OCI-LY1 (cell line): ENCODE measurements at regions not wholly inside any gene's neighbourhood (a gene's known extent, or its start where the extent isn't known, plus 50 kb on each side); places are given as distances from the start of the nearest gene placed in this dataset.

Source experiments
- H2AFZ ChIP-seq: fragments of 200-600 bp; sonication (generic), shearing (Covaris generic); 2 replicates; pipeline ENCODE4 v1.6.0; 2014; ENCODE audit warnings: antibody characterized with exemption, mild to moderate bottlenecking, low read length
- H3F3A ChIP-seq: fragments of 200-600 bp; sonication (generic), shearing (Covaris generic); 2 replicates; pipeline ENCODE4 v1.6.0; 2014; ENCODE audit warnings: mild to moderate bottlenecking, antibody characterized with exemption, low read length, moderate library complexity; ENCODE audit not compliant: insufficient read depth
- H3K27ac ChIP-seq: fragments of 200-600 bp; sonication (generic); 2 replicates; pipeline ENCODE4 v1.5.1; 2014; ENCODE audit warnings: low read length, mixed run types, mild to moderate bottlenecking, low read depth; ENCODE audit not compliant: poor library complexity, severe bottlenecking
- H3K27me3 ChIP-seq: fragments of 200-600 bp; sonication (generic); 2 replicates; pipeline ENCODE4 v1.6.0; 2014; ENCODE audit warnings: antibody characterized with exemption, mild to moderate bottlenecking, low read length, moderate library complexity; ENCODE audit not compliant: insufficient read depth
- H3K36me3 ChIP-seq: fragments of 200-600 bp; sonication (generic); 2 replicates; pipeline ENCODE4 v1.6.1; 2014; ENCODE audit warnings: mild to moderate bottlenecking, antibody characterized with exemption, low read length, moderate library complexity, mixed read lengths; ENCODE audit not compliant: insufficient read depth
- H3K4me1 ChIP-seq: fragments of 200-600 bp; sonication (generic); 2 replicates; pipeline ENCODE4 v1.5.1; 2014; ENCODE audit warnings: mild to moderate bottlenecking, low read length, moderate library complexity; ENCODE audit not compliant: insufficient read depth, severe bottlenecking
- H3K4me2 ChIP-seq: fragments of 200-600 bp; sonication (generic), shearing (Covaris generic); 2 replicates; pipeline ENCODE4 v1.6.1; 2014; ENCODE audit warnings: low read length
- H3K4me3 ChIP-seq: fragments of 200-600 bp; sonication (generic); 2 replicates; pipeline ENCODE4 v1.5.1; 2014; ENCODE audit warnings: low read length, low read depth, mild to moderate bottlenecking, mixed read lengths; ENCODE audit not compliant: poor library complexity, severe bottlenecking
- H3K79me2 ChIP-seq: fragments of 200-600 bp; shearing (Covaris generic); 2 replicates; pipeline ENCODE4 v1.6.1; 2016; ENCODE audit warnings: mixed run types, low read length, mixed read lengths; ENCODE audit not compliant: insufficient read depth
- H3K9ac ChIP-seq: fragments of 200-600 bp; sonication (generic), shearing (Covaris generic); 2 replicates; pipeline ENCODE4 v1.6.1; 2014; ENCODE audit warnings: mild to moderate bottlenecking, low read length, mixed read lengths
- H3K9me2 ChIP-seq: fragments of 200-600 bp; sonication (generic), shearing (Covaris generic); 2 replicates; pipeline ENCODE4 v1.6.1; 2014; ENCODE audit warnings: low read depth, mild to moderate bottlenecking, low read length, mixed read lengths
- H3K9me3 ChIP-seq: fragments of 200-600 bp; shearing (Covaris generic); 2 replicates; pipeline ENCODE4 v1.6.1; 2014; ENCODE audit warnings: low read length, mixed read lengths
- H4K20me1 ChIP-seq: fragments of 200-600 bp; sonication (generic), shearing (Covaris generic); 2 replicates; pipeline ENCODE4 v1.6.0; 2016; ENCODE audit warnings: mild to moderate bottlenecking, low read length; ENCODE audit not compliant: insufficient read depth
- EZH2 ChIP-seq: fragments of 200-600 bp; sonication (generic), shearing (Covaris generic); IDR thresholded peaks from 2 replicates; pipeline ENCODE4 v1.8.0; 2017; ENCODE audit warnings: borderline replicate concordance, mixed run types, mild to moderate bottlenecking, antibody characterized with exemption, low read length, moderate library complexity, mixed read lengths
- TF ChIP-seq, protein P1 (sequence below): fragments of 200-600 bp; sonication (generic), shearing (Covaris generic); IDR thresholded peaks from 2 replicates; pipeline ENCODE4 v1.5.1; 2017; ENCODE audit warnings: mild to moderate bottlenecking, antibody characterized with exemption, low read length, moderate library complexity, mixed read lengths

DNA sequence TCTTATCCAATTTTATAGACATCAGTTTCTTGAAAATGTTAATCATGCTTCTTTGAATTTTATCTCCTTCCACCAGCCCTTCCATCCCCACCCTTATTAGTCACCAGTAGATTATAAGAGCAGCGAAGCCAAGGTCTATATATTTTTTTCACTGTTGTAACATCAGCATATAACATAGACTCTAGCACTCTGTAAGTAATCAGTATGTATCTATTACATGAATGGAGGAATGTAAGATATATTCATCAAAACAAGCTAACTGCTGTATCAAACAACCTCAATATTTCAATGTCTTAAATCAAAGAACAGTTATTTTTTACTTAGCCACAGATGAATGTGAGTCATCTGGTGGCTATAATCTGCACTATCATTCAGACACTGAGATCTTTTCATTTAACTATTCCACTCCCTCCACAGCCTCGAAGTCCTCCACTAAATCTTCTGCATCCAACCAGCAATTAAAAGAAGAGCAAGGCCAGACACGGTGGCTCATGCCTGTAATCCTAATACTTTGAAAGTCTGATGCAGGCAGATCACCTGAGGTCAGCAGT is 178.9 kb downstream of the CENPC start:
- H3K79me2 ChIP-seq, result no peaks in the 10 kb centered on the region
- no peak overlapping the region for H3K9ac ChIP-seq
- no peak overlapping the region for H2AFZ ChIP-seq
- no peaks in the 10 kb centered on the region for H3K9me3 ChIP-seq
- no peak overlapping the region for H3K4me2 ChIP-seq
- no peaks in the 10 kb centered on the region for H3K4me1 ChIP-seq
- H3K27me3 ChIP-seq, result no peaks in the 10 kb centered on the region
- no peaks in the 10 kb centered on the region for H4K20me1 ChIP-seq
- no peaks in the 10 kb centered on the region for H3K9me2 ChIP-seq
- TF ChIP-seq, protein P1, sequence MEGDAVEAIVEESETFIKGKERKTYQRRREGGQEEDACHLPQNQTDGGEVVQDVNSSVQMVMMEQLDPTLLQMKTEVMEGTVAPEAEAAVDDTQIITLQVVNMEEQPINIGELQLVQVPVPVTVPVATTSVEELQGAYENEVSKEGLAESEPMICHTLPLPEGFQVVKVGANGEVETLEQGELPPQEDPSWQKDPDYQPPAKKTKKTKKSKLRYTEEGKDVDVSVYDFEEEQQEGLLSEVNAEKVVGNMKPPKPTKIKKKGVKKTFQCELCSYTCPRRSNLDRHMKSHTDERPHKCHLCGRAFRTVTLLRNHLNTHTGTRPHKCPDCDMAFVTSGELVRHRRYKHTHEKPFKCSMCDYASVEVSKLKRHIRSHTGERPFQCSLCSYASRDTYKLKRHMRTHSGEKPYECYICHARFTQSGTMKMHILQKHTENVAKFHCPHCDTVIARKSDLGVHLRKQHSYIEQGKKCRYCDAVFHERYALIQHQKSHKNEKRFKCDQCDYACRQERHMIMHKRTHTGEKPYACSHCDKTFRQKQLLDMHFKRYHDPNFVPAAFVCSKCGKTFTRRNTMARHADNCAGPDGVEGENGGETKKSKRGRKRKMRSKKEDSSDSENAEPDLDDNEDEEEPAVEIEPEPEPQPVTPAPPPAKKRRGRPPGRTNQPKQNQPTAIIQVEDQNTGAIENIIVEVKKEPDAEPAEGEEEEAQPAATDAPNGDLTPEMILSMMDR, result no peak
- no peak for TF ChIP-seq EZH2
- H3K36me3 ChIP-seq, result no peaks in the 10 kb centered on the region
- H3K27ac ChIP-seq, result no peak overlapping the region
- no peak overlapping the region for H3K4me3 ChIP-seq
- no peaks in the 10 kb centered on the region for H3F3A ChIP-seq

DNA sequence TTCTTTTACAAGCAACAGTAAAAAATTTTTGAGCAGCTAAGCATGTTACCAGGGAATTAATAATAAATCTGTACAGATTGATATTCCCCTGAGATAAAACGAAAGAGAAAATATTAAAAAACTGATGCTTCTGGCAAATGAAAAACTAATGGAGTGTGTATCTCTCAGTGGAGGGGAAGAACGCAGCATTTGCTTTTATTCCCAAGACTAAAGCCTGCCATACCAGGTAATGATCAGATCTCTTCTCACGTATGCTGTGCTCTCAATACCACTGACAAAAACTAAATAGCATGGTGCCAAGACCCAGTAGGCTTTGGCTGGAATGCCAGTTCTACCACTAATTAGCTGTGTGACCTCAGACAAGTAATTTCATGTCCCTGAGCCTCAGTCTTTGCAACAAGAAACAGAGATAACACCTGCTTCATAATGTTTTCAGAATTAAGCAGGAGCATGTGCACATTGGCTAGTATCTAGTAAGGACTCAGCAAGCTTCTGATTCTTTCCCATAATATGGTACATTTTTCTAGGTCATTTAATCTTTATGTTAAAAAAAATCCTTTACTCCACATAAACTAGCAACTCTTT is 179.6 kb downstream of the CENPC start:
- Histone ChIP-seq H3K9me3 (no peaks in the 10 kb centered on the region), H3K9ac (no peak overlapping the region), H3K4me1 (no peaks in the 10 kb centered on the region), H3K9me2 (no peaks in the 10 kb centered on the region), H3K4me2 (no peak overlapping the region), H3K36me3 (no peaks in the 10 kb centered on the region), H3K27me3 (no peaks in the 10 kb centered on the region), H3K4me3 (no peak overlapping the region), H2AFZ (no peak overlapping the region), H3K27ac (no peak overlapping the region), H3F3A (no peaks in the 10 kb centered on the region), H3K79me2 (no peaks in the 10 kb centered on the region), H4K20me1 (no peaks in the 10 kb centered on the region)
- TF ChIP-seq EZH2, result no peak
- TF ChIP-seq, protein P1, result no peak

DNA sequence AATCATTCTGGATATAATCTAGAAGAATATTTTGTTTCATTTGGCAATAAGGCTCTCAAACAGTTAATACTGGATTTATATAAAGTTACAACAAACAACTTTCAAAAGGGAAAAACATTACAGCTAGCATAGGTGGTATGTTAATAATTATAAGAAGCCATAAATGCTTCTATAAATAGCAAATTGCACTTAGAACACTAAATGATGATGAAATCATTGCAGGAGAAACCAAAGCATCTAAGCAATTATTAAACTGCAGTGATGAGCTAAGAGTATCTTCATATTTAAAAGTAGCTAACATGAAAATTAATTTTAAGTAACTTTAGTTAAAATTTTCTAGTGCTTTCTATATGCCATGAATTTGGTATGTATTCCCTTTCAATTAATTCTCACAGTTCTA is 189.5 kb downstream of the CENPC start:
- Histone ChIP-seq H3K9me3 (no peaks in the 10 kb centered on the region), H4K20me1 (no peaks in the 10 kb centered on the region), H3K4me3 (no peak overlapping the region), H3F3A (no peaks in the 10 kb centered on the region), H3K4me2 (no peak overlapping the region), H3K27ac (no peak overlapping the region), H2AFZ (no peak overlapping the region), H3K9me2 (no peaks in the 10 kb centered on the region), H3K36me3 (no peaks in the 10 kb centered on the region), H3K79me2 (no peaks in the 10 kb centered on the region), H3K9ac (no peak overlapping the region), H3K27me3 (no peaks in the 10 kb centered on the region), H3K4me1 (no peaks in the 10 kb centered on the region)
- TF ChIP-seq, protein P1, result no peak
- no peak for TF ChIP-seq EZH2
